ENCODE measurements at regions not wholly inside any gene's neighbourhood (a gene's known extent, or its start where the extent isn't known, plus 50 kb on each side); places are given as distances from the start of the nearest gene placed in this dataset.

GRCh38 chr12:123089140-123089539 is 61.8 kb downstream of the PITPNM2 start:
- no peak for TF ChIP-seq CTCF (conservative IDR thresholded peaks at IDR 0.05; ENCODE audit: control insufficient read depth, insufficient read depth, low read depth, low read length)
- DNase-seq (ENCODE audit: low read depth) = no peak
- no peak overlapping the region for H3K4me3 ChIP-seq (ENCODE audit: control insufficient read depth, low read depth, low read length)

- DNase-seq (ENCODE audit: low read depth) = no peak
- H3K4me3 ChIP-seq (ENCODE audit: control insufficient read depth, low read depth, low read length) = no peak overlapping the region
- no peak for TF ChIP-seq CTCF (conservative IDR thresholded peaks at IDR 0.05; ENCODE audit: control insufficient read depth, insufficient read depth, low read depth, low read length)
Measured at GRCh38 chr12:123085730-123086487, 65.0 kb downstream of the PITPNM2 start.

GRCh38 chr12:123085066-123085465 is 65.8 kb downstream of the PITPNM2 start:
- TF ChIP-seq CTCF (conservative IDR thresholded peaks at IDR 0.05; ENCODE audit: control insufficient read depth, insufficient read depth, low read depth, low read length) = no peak
- DNase-seq (ENCODE audit: low read depth) = no peak
- no peak overlapping the region for H3K4me3 ChIP-seq (ENCODE audit: control insufficient read depth, low read depth, low read length)

- no peak overlapping the region for H3K4me3 ChIP-seq (ENCODE audit: control insufficient read depth, low read depth, low read length)
- DNase-seq (ENCODE audit: low read depth) = no peak
- no peak for TF ChIP-seq CTCF (conservative IDR thresholded peaks at IDR 0.05; ENCODE audit: control insufficient read depth, insufficient read depth, low read depth, low read length)
Measured at GRCh38 chr12:123083661-123084571, 67.0 kb downstream of the PITPNM2 start.

GRCh38 chr12:123080634-123081033 is 70.3 kb downstream of the PITPNM2 start:
- no peak for DNase-seq (ENCODE audit: low read depth)
- H3K4me3 ChIP-seq (ENCODE audit: control insufficient read depth, low read depth, low read length) = no peak overlapping the region
- no peak for TF ChIP-seq CTCF (conservative IDR thresholded peaks at IDR 0.05; ENCODE audit: control insufficient read depth, insufficient read depth, low read depth, low read length)

- H3K4me3 ChIP-seq (ENCODE audit: control insufficient read depth, low read depth, low read length) = no peak overlapping the region
- no peak for DNase-seq (ENCODE audit: low read depth)
- TF ChIP-seq CTCF (conservative IDR thresholded peaks at IDR 0.05; ENCODE audit: control insufficient read depth, insufficient read depth, low read depth, low read length) = no peak
Measured at GRCh38 chr12:123078531-123079155, 72.2 kb downstream of the PITPNM2 start.
